Hepatocyte (in vitro differentiated cells): ENCODE measurements at regions not wholly inside any gene's neighbourhood (a gene's known extent, or its start where the extent isn't known, plus 50 kb on each side); places are given as distances from the start of the nearest gene placed in this dataset.
"Not testable (repeated sequence)": the region's sequence is repeated elsewhere in the genome, so short reads cannot be mapped to it uniquely, and the experiment has no call there.

Source experiments
- DNase-seq: peaks from one replicate; pipeline ENCODE4 v3.0.0-alpha.2; 2016; ENCODE audit warnings: low spot score
- H2AFZ ChIP-seq: fragments of 200-600 bp; sonication (generic); 2 replicates; pipeline ENCODE4 v1.6.0; 2016; ENCODE audit warnings: antibody characterized with exemption, mild to moderate bottlenecking
- H3K27ac ChIP-seq: fragments of 200-600 bp; sonication (generic); 2 replicates; pipeline ENCODE4 v1.5.1; 2016; ENCODE audit warnings: mild to moderate bottlenecking
- H3K27me3 ChIP-seq: fragments of 200-600 bp; sonication (generic); 2 replicates; pipeline ENCODE4 v1.6.1; 2016
- H3K36me3 ChIP-seq: fragments of 200-600 bp; sonication (generic); replicated peaks from 2 replicates; pipeline ENCODE4 v1.5.1; 2016; ENCODE audit warnings: low read depth; ENCODE audit not compliant: insufficient read depth
- H3K4me1 ChIP-seq: fragments of 200-600 bp; sonication (generic); 2 replicates; pipeline ENCODE4 v1.5.1; 2016; ENCODE audit warnings: mild to moderate bottlenecking, moderate library complexity; ENCODE audit not compliant: insufficient read depth
- H3K4me2 ChIP-seq: fragments of 200-600 bp; sonication (generic); 2 replicates; pipeline ENCODE4 v1.6.0; 2016
- H3K4me3 ChIP-seq: fragments of 200-600 bp; sonication (generic); 2 replicates; pipeline ENCODE4 v1.5.1; 2016; ENCODE audit warnings: mild to moderate bottlenecking
- H3K79me2 ChIP-seq: fragments of 200-600 bp; sonication (generic); 2 replicates; pipeline ENCODE4 v1.6.0; 2017; ENCODE audit warnings: mild to moderate bottlenecking
- H3K9me2 ChIP-seq: fragments of 200-600 bp; sonication (generic); replicated peaks from 2 replicates; pipeline ENCODE4 v1.6.0; 2017; ENCODE audit warnings: mild to moderate bottlenecking; ENCODE audit not compliant: insufficient read depth
- H3K9me3 ChIP-seq: fragments of 200-600 bp; sonication (generic); 2 replicates; pipeline ENCODE4 v1.5.1; 2016; ENCODE audit warnings: low read depth, mild to moderate bottlenecking
- H4K20me1 ChIP-seq: fragments of 200-600 bp; sonication (generic); 2 replicates; pipeline ENCODE4 v1.6.0; 2016; ENCODE audit warnings: mild to moderate bottlenecking; ENCODE audit not compliant: insufficient read depth, poor library complexity, severe bottlenecking
- CTCF ChIP-seq: fragments of 200-600 bp; sonication (generic); IDR thresholded peaks from 2 replicates; pipeline ENCODE4 v1.5.1; 2016; ENCODE audit warnings: antibody characterized with exemption, mild to moderate bottlenecking; ENCODE audit not compliant: poor library complexity
- EZH2 ChIP-seq: fragments of 200-600 bp; sonication (generic); IDR thresholded peaks from 2 replicates; pipeline ENCODE4 v1.6.1; 2016; ENCODE audit warnings: antibody characterized with exemption, mild to moderate bottlenecking, borderline replicate concordance
- EZH2phosphoT487 ChIP-seq: fragments of 200-600 bp; sonication (generic); IDR thresholded peaks from one replicate; pipeline ENCODE4 v1.6.1; 2018; ENCODE audit warnings: antibody characterized with exemption, mild to moderate bottlenecking, low read depth, moderate library complexity; ENCODE audit not compliant: unreplicated experiment, severe bottlenecking
- WGBS: methylation state at CpG from one replicate; pipeline ENCODE4 v1.1.6; 2016; ENCODE audit warnings: low lambda C conversion rate; ENCODE audit errors: missing lambda C conversion rate; 5-methylcytosine and 5-hydroxymethylcytosine counted together

GRCh38 chr3:107911337-107912000, 179.4 kb downstream of the CD47 start:
- no peak overlapping the region for H3K27ac ChIP-seq
- H4K20me1 ChIP-seq = no peaks in the 10 kb centered on the region
- WGBS = 46% methylated on average over 3 of the region's 3 CpGs
- no peaks in the 10 kb centered on the region for H3K9me3 ChIP-seq
- H3K4me3 ChIP-seq = no peak overlapping the region
- H2AFZ ChIP-seq = no peak overlapping the region
- no peaks in the 10 kb centered on the region for H3K36me3 ChIP-seq
- no peaks in the 10 kb centered on the region for H3K27me3 ChIP-seq
- TF ChIP-seq CTCF = no peak
- TF ChIP-seq EZH2 = no peak
- no peak for TF ChIP-seq EZH2phosphoT487
- no peaks in the 10 kb centered on the region for H3K9me2 ChIP-seq
- no peak overlapping the region for H3K4me2 ChIP-seq
- no peaks in the 10 kb centered on the region for H3K79me2 ChIP-seq
- no peak for DNase-seq
- H3K4me1 ChIP-seq = no peaks in the 10 kb centered on the region

DNA sequence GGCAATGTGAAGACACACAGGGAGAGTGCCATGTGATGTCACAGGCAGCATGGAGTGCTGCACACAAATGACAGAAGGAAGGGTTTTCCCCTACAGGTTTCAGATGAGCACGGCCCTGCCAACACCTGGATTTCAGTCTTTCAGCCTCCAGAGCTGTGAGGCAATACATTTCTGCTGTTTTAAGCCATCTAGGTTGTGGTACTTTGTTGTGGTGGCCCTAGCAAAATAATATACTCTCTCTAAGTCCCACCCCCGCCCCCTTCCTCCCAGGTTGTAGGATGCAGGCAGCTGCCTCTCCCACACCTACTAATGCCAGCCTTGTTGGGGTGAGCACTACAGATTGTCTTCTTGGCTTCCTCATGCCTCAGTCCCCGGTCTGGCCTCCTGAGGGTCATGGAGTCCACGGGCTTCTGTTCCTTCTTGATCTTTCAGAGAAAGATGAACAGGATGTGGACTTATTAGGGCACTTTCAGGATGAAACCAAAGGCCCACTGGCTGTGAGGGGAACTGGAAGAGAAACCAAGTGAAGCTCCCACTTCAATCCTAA, 180.0 kb downstream of the CD47 start:
- H3K4me2 ChIP-seq = no peak overlapping the region
- no peaks in the 10 kb centered on the region for H3K9me3 ChIP-seq
- H3K79me2 ChIP-seq = no peaks in the 10 kb centered on the region
- no peaks in the 10 kb centered on the region for H3K9me2 ChIP-seq
- DNase-seq = no peak
- H4K20me1 ChIP-seq = no peaks in the 10 kb centered on the region
- H2AFZ ChIP-seq = no peak overlapping the region
- no peak overlapping the region for H3K27ac ChIP-seq
- H3K4me3 ChIP-seq = no peak overlapping the region
- no peak for TF ChIP-seq EZH2
- TF ChIP-seq EZH2phosphoT487 = no peak
- no peak for TF ChIP-seq CTCF
- H3K27me3 ChIP-seq = no peaks in the 10 kb centered on the region
- no peaks in the 10 kb centered on the region for H3K4me1 ChIP-seq
- no peaks in the 10 kb centered on the region for H3K36me3 ChIP-seq
- WGBS = 68% methylated on average over 4 of the region's 4 CpGs

- not testable (repeated sequence) for DNase-seq, H3K79me2 ChIP-seq, H2AFZ ChIP-seq, H3K4me1 ChIP-seq, H3K36me3 ChIP-seq, H3K4me2 ChIP-seq, H3K9me3 ChIP-seq, H3K27me3 ChIP-seq, H3K27ac ChIP-seq, H3K9me2 ChIP-seq, H4K20me1 ChIP-seq, H3K4me3 ChIP-seq
- WGBS = 67% methylated on average over 3 of the region's 3 CpGs
Measured at GRCh38 chr3:107909583-107909982, 181.2 kb downstream of the CD47 start.

- H3K4me2 ChIP-seq = no peak overlapping the region
- no peak overlapping the region for H3K4me3 ChIP-seq
- H4K20me1 ChIP-seq = no peaks in the 10 kb centered on the region
- H3K9me2 ChIP-seq = no peaks in the 10 kb centered on the region
- no peak overlapping the region for H3K27ac ChIP-seq
- H3K79me2 ChIP-seq = no peaks in the 10 kb centered on the region
- no peak overlapping the region for H2AFZ ChIP-seq
- H3K27me3 ChIP-seq = no peaks in the 10 kb centered on the region
- H3K9me3 ChIP-seq = no peaks in the 10 kb centered on the region
- TF ChIP-seq CTCF = no peak
- TF ChIP-seq EZH2 = no peak
- TF ChIP-seq EZH2phosphoT487 = no peak
- no peak for DNase-seq
- no peaks in the 10 kb centered on the region for H3K4me1 ChIP-seq
- no peaks in the 10 kb centered on the region for H3K36me3 ChIP-seq
Measured at GRCh38 chr3:107907996-107908395, 182.8 kb downstream of the CD47 start.
